ENCODE measurements at regions not wholly inside any gene's neighbourhood (a gene's known extent, or its start where the extent isn't known, plus 50 kb on each side); places are given as distances from the start of the nearest gene placed in this dataset.
"Not testable (repeated sequence)": the region's sequence is repeated elsewhere in the genome, so short reads cannot be mapped to it uniquely, and the experiment has no call there.

DNA sequence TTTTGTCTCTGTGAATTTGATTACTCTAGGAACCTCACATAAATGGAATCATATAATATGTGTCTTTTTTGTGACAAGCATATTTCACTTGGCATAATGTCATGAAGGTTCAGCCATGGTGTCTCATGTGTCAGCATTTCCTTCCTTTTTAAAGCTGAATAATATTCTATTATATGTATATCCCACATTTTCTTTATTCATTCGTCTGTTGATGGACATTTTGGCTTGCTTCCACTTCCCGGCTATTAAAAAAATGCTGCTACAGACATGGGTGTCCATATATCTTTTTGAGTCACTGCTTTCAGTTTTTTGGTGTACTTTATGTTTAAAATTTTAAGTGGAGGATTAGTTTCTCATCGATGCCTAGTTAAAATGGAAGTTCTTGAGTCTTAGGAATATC lies 59.8 kb upstream of the C5orf63 start:
- DNase-seq (ENCODE audit: low read depth in 1 of 2, low spot score in 1 of 2): no peak

DNA sequence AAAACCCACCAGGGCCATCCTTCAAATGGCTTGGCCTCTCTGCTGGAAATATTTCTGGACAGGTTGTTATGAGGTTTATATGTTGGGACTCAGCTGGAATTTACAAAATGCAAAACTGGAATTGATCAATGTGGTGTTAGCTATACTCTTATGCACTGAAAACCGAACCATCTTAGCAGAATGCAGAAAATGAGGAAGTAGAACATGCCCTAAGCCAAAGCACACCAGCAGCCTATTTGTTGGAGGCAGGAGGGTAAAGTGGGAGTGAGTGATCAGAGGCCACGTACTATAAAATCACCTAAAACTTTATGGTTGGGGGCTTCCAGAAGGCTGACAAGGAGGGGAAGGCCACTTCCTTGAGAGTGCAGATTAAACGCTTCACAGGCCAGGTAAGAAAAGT lies 63.6 kb upstream of the C5orf63 start:
- no peak for DNase-seq (ENCODE audit: low read depth in 1 of 2, low spot score in 1 of 2)

GRCh38 chr5:127143722-127144121 lies 70.4 kb upstream of the C5orf63 start:
- no peak for DNase-seq (ENCODE audit: low read depth in 1 of 2, low spot score in 1 of 2)

GRCh38 chr5:127153031-127153430 lies 79.7 kb upstream of the C5orf63 start:
- DNase-seq (ENCODE audit: low read depth in 1 of 2, low spot score in 1 of 2): no peak

- no peak for DNase-seq (ENCODE audit: low read depth in 1 of 2, low spot score in 1 of 2)
These were observed 80.2 kb upstream of the C5orf63 start for GRCh38 chr5:127153521-127153920.

GRCh38 chr5:127163750-127164149 lies 90.4 kb upstream of the C5orf63 start:
- no peak for DNase-seq (ENCODE audit: low read depth in 1 of 2, low spot score in 1 of 2)

DNA sequence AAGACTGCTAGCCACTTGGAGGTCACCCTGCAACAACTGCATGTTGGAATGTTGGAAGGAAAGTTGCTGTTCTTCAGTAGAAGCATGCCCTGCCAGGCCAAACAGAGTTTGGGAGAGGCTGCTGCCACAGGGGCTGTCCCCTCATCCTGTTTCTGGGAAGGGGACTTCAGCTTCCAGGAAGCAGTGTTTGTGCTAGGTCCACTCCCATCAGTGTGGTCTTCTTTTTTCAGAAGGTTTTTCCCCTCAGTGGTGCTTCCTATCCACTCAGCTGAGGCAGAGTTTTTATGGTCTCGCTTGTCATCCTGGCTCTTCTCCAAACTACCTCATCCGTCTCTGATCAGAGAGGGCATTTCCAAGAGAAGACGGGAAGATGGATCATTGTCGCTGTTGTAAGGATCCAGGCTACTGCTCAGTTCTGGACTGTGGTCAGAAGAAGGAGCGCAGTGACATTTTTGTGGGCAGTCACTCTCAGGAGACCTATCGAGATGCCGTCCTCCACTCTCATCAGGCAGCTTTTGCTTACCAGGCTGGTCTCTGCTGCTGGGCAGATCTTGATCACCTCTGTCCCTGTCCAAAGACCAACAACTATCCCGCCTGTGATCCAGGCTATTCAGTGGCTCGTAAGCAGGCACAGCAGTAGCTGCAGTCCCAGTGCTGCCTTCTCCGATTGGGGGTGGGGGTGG lies 97.8 kb upstream of the C5orf63 start:
- no peak for DNase-seq (ENCODE audit: low read depth in 1 of 2, low spot score in 1 of 2)

GRCh38 chr5:127176769-127177168 lies 103.5 kb upstream of the C5orf63 start:
- DNase-seq (ENCODE audit: low read depth in 1 of 2, low spot score in 1 of 2): no peak

GRCh38 chr5:127182631-127183030 lies 108.0 kb upstream of the MEGF10 start:
- DNase-seq (ENCODE audit: low read depth in 1 of 2, low spot score in 1 of 2): not testable (repeated sequence)

GRCh38 chr5:127183332-127183731 lies 107.3 kb upstream of the MEGF10 start:
- no peak for DNase-seq (ENCODE audit: low read depth in 1 of 2, low spot score in 1 of 2)

- no peak for DNase-seq (ENCODE audit: low read depth in 1 of 2, low spot score in 1 of 2)
These were observed 105.7 kb upstream of the MEGF10 start for GRCh38 chr5:127184851-127185250.

DNA sequence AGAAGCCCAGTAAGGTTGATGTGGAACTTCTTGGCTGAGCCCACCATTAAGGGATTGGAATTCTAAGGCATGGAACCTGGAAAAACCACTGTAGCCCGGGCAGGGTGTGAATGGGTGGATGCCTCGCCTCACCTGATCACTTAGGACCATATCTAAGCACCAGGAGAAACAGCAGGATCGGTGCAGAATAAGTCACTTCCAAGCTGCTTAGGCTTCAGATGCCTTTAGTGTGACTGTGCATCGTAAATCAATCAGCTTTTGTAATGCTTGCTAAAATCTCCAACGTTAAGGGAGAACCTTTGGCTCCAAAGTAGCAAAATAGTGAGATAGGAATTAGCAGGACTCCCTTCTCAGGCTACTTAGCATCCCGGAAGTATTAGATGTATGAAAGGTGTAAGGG lies 103.9 kb upstream of the MEGF10 start:
- DNase-seq (ENCODE audit: low read depth in 1 of 2, low spot score in 1 of 2): no peak

- DNase-seq (ENCODE audit: low read depth in 1 of 2, low spot score in 1 of 2): no peak
These were observed 102.9 kb upstream of the MEGF10 start for GRCh38 chr5:127187706-127188105.

DNA sequence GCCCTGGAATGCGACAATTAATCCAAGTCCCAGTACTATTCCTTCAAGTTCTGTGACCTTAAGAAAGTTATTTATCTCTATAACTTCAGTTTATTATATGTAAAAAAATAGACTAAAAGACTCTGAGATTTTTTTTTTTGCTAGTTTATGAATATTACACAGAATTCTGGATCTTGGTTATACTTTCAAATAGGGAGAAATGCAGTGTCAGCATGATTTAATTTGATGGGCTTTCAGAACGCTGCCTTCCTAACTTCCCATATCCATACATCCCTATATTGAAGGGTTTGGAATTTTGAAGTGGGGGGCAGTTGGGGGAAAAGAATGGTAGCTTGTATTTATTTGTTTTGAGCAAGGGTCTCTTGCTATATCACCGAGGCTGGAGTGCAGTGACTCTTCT lies 98.4 kb upstream of the MEGF10 start:
- DNase-seq (ENCODE audit: low read depth in 1 of 2, low spot score in 1 of 2): no peak

DNA sequence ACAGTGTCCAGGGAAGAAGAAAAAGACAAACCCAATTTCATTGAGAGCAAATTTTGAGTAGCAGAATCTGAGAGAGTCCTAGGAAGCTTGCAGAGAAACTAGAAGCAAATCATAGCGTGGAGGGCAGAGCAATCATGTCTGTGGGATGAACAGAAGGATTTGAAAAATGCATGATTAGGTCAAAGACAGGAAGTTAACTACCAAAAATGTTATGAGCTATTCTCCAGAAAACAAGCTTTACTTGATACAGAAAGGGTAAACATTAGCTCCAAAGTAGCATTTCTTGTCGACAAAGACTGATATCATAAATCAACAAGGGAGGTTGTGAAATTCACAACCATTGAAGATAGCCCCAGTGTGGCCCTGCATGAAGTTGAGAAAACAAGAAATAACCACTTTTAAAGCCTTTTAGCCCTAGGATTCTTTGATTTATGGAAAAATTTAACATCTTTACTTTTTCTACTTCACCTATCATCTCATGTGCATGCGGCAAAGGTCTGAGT lies 97.7 kb upstream of the MEGF10 start:
- no peak for DNase-seq (ENCODE audit: low read depth in 1 of 2, low spot score in 1 of 2)

DNA sequence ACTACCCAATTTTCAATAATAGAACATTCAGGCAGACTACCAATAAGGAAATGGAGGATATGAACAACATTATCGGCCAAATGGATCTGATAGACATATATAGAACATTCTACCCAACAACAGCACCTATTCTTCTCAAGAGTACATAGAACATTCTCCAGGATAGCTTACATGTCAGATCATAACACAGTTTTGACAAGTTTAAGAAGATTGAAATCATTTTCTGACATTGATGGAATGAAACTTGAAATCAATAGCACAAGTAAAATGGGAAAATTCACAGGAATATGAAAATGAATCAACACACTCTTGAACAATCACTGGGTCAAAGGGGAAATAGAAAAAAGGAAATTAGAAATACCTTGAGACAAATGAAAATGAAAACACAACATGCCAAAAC lies 94.6 kb upstream of the MEGF10 start:
- no peak for DNase-seq (ENCODE audit: low read depth in 1 of 2, low spot score in 1 of 2)

- DNase-seq (ENCODE audit: low read depth in 1 of 2, low spot score in 1 of 2): not testable (repeated sequence)
These were observed 93.0 kb upstream of the MEGF10 start for GRCh38 chr5:127197402-127198167.

GRCh38 chr5:127202738-127203137 lies 87.9 kb upstream of the MEGF10 start:
- DNase-seq (ENCODE audit: low read depth in 1 of 2, low spot score in 1 of 2): not testable (repeated sequence)

DNA sequence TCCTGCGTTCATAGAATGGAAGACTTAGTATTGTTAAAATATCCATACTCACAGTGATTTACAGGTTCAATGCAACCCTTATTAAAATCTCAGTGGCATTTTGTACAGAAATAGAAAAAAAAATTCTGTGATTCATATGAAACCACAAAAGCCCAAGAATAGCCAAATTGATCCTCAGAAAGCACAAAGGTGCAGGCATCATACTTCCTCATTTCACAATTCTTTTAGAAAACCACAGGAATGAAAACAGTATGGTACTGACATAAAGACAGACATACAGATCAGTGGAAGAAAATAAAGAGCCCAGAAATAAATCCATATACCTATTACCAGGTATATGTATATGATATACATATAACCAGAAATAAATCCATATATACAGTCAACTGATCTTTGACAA lies 86.8 kb upstream of the MEGF10 start:
- DNase-seq (ENCODE audit: low read depth in 1 of 2, low spot score in 1 of 2): no peak

DNA sequence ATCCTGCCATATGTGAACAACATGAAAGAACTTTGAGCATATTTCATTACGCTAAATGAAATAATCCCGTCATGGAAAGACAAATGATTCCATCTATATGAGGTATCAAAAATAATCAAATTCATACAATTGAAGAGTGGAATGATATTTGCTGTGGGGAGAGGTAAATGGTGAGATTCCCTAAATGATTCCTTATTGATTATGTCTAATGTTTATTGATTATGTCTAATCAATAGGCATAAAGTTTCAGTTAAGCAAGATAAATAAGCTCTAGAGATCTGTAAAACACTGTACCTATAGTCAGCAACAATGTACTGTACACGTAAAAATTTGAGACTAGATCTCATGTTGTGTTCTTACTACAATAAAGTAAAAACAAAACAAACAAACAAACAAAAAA lies 85.4 kb upstream of the MEGF10 start:
- no peak for DNase-seq (ENCODE audit: low read depth in 1 of 2, low spot score in 1 of 2)

DNA sequence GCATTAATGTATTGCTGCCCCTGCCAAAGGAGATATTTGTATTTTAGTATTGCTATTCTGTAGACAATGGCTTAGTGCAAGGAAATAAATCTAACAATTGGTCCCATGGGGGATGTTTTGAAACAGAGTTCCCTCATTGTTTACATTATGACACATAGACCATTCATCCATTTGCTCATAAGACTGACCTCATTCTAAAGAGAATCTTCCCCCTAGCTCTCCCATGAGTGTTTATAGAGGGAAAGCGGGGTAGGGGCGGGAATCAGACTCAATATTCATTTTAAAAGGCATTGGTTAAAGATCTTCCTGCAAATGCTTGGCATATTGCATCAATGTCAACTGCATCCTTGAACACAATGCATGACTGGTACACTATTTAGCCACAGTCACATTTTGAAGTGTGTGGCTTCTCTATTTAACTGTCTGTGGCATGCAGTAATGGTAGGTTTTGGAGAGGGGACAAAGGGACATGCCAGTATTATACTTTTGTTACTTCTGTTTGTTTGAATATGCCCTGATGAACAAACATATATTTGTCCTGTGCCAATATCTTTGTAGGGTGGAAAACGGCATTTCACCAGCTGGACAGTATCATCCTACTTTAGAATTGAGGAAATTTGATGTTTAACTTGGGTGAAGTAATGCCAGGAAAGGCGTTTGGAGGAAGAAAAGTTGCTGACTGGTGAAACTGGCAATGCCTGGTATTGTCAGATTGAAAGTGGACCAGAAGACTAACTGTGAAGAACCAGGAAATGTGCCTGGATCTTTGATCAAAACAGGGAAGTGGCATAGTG lies 84.1 kb upstream of the MEGF10 start:
- DNase-seq (ENCODE audit: low read depth in 1 of 2, low spot score in 1 of 2): no peak

DNA sequence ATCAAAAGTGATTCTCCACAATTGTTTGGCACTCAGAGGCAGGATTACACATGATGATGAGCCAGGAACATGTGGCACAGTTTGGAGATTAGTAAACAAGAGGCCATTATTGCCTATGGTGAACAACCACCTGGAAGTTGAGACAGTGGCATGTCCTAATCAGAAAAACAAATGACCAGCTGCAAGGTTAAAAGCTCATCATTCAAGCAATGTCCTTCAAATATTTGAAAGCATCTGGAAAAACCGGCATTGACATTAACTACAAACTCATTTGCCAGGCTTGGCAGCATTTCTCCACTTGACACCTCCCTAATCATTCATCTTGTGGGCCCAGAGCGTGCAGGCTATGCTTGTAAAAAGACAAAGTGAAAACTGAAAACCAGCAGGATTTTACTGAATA lies 80.6 kb upstream of the MEGF10 start:
- DNase-seq (ENCODE audit: low read depth in 1 of 2, low spot score in 1 of 2): no peak
